HepG2 (cell line): ENCODE measurements at regions not wholly inside any gene's neighbourhood (a gene's known extent, or its start where the extent isn't known, plus 50 kb on each side); places are given as distances from the start of the nearest gene placed in this dataset.
A peak's percentile ranks its signal among the peaks of the same experiment; 100 is the strongest.

Source experiments
- ARNT2 ChIP-seq: sonication (generic); formaldehyde crosslinking; IDR thresholded peaks from 2 replicates; pipeline ENCODE4 v1.8.0; 2022; ENCODE audit warnings: mild to moderate bottlenecking, low read depth, missing genetic modification reagents, moderate library complexity
- CAMTA2 ChIP-seq: sonication (generic); formaldehyde crosslinking; IDR thresholded peaks from 2 replicates; pipeline ENCODE4 v1.4.0; 2020; ENCODE audit warnings: mild to moderate bottlenecking, missing genetic modification reagents, borderline replicate concordance
- CEBPG ChIP-seq: IDR thresholded peaks from 2 replicates; pipeline ENCODE4 v1.6.1; 2016
- ETV5 ChIP-seq: IDR thresholded peaks from 2 replicates; pipeline ENCODE4 v1.6.1; 2018; ENCODE audit warnings: missing biosample characterization, missing genetic modification reagents, inconsistent platforms, borderline replicate concordance
- MAZ ChIP-seq, 2 experiments: sonication (generic) in 1 of 2; formaldehyde crosslinking in 1 of 2; IDR thresholded peaks; 2 replicates each; pipeline versions ENCODE4 v1.5.0 to v1.6.1; 2012 to 2020; ENCODE audit warnings: low read depth in 2 of 2, mild to moderate bottlenecking in 2 of 2, borderline replicate concordance in 1 of 2, improper control_type of control experiment in 1 of 2, low read length in 1 of 2, missing genetic modification reagents in 1 of 2, moderate library complexity in 1 of 2
- NR3C1 ChIP-seq: sonication (generic); formaldehyde crosslinking; IDR thresholded peaks from 2 replicates; pipeline ENCODE4 v1.4.0; 2020; ENCODE audit warnings: missing genetic modification reagents
- RAD21 ChIP-seq: fragments of 450-650 bp; formaldehyde crosslinking; IDR thresholded peaks from 2 replicates; pipeline ENCODE4 v1.5.0; 2020; ENCODE audit warnings: mild to moderate bottlenecking
- RARG ChIP-seq: sonication (generic); formaldehyde crosslinking; IDR thresholded peaks from 2 replicates; pipeline ENCODE4 v1.4.0; 2020; ENCODE audit warnings: low read depth, mild to moderate bottlenecking, missing genetic modification reagents
- SALL1 ChIP-seq: sonication (generic); formaldehyde crosslinking; IDR thresholded peaks from 2 replicates; pipeline ENCODE4 v1.8.0; 2022; ENCODE audit warnings: mild to moderate bottlenecking, missing genetic modification reagents
- SOX5 ChIP-seq: IDR thresholded peaks from 2 replicates; pipeline ENCODE4 v1.6.1; 2016; ENCODE audit warnings: borderline replicate concordance
- ZNF33B ChIP-seq: sonication (generic); formaldehyde crosslinking; IDR thresholded peaks from 2 replicates; pipeline ENCODE4 v1.5.1; 2020; ENCODE audit warnings: mild to moderate bottlenecking, missing genetic modification reagents
- ZNF501 ChIP-seq: sonication (generic); formaldehyde crosslinking; IDR thresholded peaks from 2 replicates; pipeline ENCODE4 v1.5.1; 2020; ENCODE audit warnings: mild to moderate bottlenecking, moderate library complexity, missing genetic modification reagents
- TF ChIP-seq, protein P1 (sequence below): sonication (generic); formaldehyde crosslinking; IDR thresholded peaks from 2 replicates; pipeline ENCODE4 v1.4.0; 2020; ENCODE audit warnings: mild to moderate bottlenecking, missing genetic modification reagents
- TF ChIP-seq, protein P2 (sequence below): sonication (generic); formaldehyde crosslinking; IDR thresholded peaks from 2 replicates; pipeline ENCODE4 v1.5.0; 2020; ENCODE audit warnings: mild to moderate bottlenecking, missing genetic modification reagents, moderate library complexity
- TF ChIP-seq, protein P3 (sequence below): sonication (generic); formaldehyde crosslinking; IDR thresholded peaks from 2 replicates; pipeline ENCODE4 v1.8.0; 2022; ENCODE audit warnings: mild to moderate bottlenecking, missing genetic modification reagents, moderate library complexity
- TF ChIP-seq, protein P4 (sequence below): sonication (generic); formaldehyde crosslinking; conservative IDR thresholded peaks from 2 replicates; pipeline ENCODE4 v1.4.0; 2020; ENCODE audit warnings: missing genetic modification reagents
- TF ChIP-seq, protein P5 (sequence below): sonication (generic); formaldehyde crosslinking; IDR thresholded peaks from 2 replicates; pipeline ENCODE4 v1.8.0; 2022; ENCODE audit warnings: missing genetic modification reagents, mild to moderate bottlenecking, borderline replicate concordance

DNA sequence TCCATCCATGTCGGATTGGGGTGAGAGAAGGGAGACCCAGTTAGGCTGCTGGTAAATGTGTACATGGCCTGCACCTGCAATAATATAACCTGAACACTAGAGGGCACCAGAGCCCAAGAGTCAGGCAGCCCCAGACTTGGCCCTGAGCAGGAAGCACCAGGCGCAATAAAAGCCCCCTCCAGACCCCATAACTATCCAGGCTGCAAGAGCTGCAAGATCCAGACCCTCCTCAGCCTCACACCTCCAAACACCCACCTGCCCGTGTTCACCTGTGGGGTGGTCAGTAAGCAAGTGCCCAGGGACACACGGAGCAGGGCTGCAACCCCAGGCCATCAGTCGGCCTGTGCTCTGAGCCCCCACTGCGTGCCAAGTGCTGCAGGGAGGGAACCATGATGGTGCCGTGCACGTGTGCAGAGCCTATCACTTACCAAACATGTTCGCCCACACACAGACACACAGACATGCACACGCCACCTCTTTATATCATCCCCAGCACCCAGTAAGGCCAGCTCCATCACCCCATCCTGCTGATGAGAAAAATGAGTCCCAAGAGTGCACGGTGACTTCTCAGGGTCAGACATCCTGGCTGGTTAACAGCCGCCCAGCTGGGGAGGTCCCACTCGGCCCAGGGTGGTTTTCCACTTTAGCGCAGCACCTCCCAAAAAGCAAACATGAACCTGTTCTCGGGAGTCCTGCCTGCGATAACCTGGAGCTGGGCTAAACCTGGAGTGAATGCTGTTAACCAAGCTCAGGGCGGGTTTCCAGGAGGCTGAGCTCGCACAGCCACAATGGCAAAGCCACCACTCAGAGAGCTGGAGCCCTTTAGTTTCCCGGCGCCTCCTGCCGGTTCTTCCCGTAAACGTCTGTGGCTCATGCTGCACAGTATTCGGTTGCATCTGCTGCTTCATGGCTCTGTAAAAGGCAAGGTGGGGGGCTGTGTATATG lies 439.8 kb downstream of the SOX9 start (continued):
- TF ChIP-seq ETV5 (CRISPR knock-in tag): no peak
- no peak for TF ChIP-seq CAMTA2 (CRISPR knock-in tag)
- peak; percentile 45; the same call in 1 of the 2 replicates for TF ChIP-seq ZNF501 (CRISPR knock-in tag)
- peak; percentile 97 for TF ChIP-seq RAD21 (CRISPR knock-in tag)
- no peak for TF ChIP-seq NR3C1 (CRISPR knock-in tag)
- TF ChIP-seq SOX5 (CRISPR knock-in tag): no peak
- no peak for TF ChIP-seq MAZ (IDR thresholded peaks at IDR 0.05; ENCODE audit: borderline replicate concordance, low read depth, low read length)
- TF ChIP-seq MAZ (CRISPR knock-in tag; IDR thresholded peaks at IDR 0.05; ENCODE audit: low read depth): peak; percentile 51
- TF ChIP-seq, protein P1, sequence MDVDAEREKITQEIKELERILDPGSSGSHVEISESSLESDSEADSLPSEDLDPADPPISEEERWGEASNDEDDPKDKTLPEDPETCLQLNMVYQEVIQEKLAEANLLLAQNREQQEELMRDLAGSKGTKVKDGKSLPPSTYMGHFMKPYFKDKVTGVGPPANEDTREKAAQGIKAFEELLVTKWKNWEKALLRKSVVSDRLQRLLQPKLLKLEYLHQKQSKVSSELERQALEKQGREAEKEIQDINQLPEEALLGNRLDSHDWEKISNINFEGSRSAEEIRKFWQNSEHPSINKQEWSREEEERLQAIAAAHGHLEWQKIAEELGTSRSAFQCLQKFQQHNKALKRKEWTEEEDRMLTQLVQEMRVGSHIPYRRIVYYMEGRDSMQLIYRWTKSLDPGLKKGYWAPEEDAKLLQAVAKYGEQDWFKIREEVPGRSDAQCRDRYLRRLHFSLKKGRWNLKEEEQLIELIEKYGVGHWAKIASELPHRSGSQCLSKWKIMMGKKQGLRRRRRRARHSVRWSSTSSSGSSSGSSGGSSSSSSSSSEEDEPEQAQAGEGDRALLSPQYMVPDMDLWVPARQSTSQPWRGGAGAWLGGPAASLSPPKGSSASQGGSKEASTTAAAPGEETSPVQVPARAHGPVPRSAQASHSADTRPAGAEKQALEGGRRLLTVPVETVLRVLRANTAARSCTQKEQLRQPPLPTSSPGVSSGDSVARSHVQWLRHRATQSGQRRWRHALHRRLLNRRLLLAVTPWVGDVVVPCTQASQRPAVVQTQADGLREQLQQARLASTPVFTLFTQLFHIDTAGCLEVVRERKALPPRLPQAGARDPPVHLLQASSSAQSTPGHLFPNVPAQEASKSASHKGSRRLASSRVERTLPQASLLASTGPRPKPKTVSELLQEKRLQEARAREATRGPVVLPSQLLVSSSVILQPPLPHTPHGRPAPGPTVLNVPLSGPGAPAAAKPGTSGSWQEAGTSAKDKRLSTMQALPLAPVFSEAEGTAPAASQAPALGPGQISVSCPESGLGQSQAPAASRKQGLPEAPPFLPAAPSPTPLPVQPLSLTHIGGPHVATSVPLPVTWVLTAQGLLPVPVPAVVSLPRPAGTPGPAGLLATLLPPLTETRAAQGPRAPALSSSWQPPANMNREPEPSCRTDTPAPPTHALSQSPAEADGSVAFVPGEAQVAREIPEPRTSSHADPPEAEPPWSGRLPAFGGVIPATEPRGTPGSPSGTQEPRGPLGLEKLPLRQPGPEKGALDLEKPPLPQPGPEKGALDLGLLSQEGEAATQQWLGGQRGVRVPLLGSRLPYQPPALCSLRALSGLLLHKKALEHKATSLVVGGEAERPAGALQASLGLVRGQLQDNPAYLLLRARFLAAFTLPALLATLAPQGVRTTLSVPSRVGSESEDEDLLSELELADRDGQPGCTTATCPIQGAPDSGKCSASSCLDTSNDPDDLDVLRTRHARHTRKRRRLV (CRISPR knock-in tag): no peak
- TF ChIP-seq ARNT2: no peak
- TF ChIP-seq SALL1 (CRISPR knock-in tag): peak; percentile 38; the same call in 1 of the 2 replicates
- TF ChIP-seq, protein P2, sequence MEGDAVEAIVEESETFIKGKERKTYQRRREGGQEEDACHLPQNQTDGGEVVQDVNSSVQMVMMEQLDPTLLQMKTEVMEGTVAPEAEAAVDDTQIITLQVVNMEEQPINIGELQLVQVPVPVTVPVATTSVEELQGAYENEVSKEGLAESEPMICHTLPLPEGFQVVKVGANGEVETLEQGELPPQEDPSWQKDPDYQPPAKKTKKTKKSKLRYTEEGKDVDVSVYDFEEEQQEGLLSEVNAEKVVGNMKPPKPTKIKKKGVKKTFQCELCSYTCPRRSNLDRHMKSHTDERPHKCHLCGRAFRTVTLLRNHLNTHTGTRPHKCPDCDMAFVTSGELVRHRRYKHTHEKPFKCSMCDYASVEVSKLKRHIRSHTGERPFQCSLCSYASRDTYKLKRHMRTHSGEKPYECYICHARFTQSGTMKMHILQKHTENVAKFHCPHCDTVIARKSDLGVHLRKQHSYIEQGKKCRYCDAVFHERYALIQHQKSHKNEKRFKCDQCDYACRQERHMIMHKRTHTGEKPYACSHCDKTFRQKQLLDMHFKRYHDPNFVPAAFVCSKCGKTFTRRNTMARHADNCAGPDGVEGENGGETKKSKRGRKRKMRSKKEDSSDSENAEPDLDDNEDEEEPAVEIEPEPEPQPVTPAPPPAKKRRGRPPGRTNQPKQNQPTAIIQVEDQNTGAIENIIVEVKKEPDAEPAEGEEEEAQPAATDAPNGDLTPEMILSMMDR (CRISPR knock-in tag): peak; percentile 97
- no peak for TF ChIP-seq RARG (CRISPR knock-in tag)
- no peak for TF ChIP-seq CEBPG (CRISPR knock-in tag)
- TF ChIP-seq, protein P3, sequence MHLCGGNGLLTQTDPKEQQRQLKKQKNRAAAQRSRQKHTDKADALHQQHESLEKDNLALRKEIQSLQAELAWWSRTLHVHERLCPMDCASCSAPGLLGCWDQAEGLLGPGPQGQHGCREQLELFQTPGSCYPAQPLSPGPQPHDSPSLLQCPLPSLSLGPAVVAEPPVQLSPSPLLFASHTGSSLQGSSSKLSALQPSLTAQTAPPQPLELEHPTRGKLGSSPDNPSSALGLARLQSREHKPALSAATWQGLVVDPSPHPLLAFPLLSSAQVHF (CRISPR knock-in tag): no peak
- TF ChIP-seq, protein P4, sequence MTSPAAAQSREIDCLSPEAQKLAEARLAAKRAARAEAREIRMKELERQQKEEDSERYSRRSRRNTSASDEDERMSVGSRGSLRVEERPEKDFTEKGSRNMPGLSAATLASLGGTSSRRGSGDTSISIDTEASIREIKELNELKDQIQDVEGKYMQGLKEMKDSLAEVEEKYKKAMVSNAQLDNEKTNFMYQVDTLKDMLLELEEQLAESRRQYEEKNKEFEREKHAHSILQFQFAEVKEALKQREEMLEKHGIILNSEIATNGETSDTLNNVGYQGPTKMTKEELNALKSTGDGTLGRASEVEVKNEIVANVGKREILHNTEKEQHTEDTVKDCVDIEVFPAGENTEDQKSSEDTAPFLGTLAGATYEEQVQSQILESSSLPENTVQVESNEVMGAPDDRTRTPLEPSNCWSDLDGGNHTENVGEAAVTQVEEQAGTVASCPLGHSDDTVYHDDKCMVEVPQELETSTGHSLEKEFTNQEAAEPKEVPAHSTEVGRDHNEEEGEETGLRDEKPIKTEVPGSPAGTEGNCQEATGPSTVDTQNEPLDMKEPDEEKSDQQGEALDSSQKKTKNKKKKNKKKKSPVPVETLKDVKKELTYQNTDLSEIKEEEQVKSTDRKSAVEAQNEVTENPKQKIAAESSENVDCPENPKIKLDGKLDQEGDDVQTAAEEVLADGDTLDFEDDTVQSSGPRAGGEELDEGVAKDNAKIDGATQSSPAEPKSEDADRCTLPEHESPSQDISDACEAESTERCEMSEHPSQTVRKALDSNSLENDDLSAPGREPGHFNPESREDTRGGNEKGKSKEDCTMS (CRISPR knock-in tag): no peak
- TF ChIP-seq, protein P5, sequence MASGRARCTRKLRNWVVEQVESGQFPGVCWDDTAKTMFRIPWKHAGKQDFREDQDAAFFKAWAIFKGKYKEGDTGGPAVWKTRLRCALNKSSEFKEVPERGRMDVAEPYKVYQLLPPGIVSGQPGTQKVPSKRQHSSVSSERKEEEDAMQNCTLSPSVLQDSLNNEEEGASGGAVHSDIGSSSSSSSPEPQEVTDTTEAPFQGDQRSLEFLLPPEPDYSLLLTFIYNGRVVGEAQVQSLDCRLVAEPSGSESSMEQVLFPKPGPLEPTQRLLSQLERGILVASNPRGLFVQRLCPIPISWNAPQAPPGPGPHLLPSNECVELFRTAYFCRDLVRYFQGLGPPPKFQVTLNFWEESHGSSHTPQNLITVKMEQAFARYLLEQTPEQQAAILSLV (CRISPR knock-in tag): peak; percentile 85; the same call in 1 of the 2 replicates
- no peak for TF ChIP-seq ZNF33B (CRISPR knock-in tag)
